Activated CD4-positive, alpha-beta T cell treated with anti-CD3 and anti-CD28 coated beads, Interleukin-2, Interleukin-4, amounts not matched to agents 100 ng/mL and 50 ng/mL, durations not matched to agents 16 hours and 8 hours (primary cell): ENCODE measurements at regions not wholly inside any gene's neighbourhood (a gene's known extent, or its start where the extent isn't known, plus 50 kb on each side); places are given as distances from the start of the nearest gene placed in this dataset.

Experiments used
- DNase-seq: peaks from one replicate; pipeline ENCODE4 v3.0.0-alpha.2; 2020; ENCODE audit warnings: low spot score

- no peak for DNase-seq
Observed at GRCh38 chr1:36743286-36744005, 260.7 kb upstream of the CSF3R start.

GRCh38 chr1:36741066-36741465 is 258.4 kb upstream of the CSF3R start:
- DNase-seq: no peak

DNA sequence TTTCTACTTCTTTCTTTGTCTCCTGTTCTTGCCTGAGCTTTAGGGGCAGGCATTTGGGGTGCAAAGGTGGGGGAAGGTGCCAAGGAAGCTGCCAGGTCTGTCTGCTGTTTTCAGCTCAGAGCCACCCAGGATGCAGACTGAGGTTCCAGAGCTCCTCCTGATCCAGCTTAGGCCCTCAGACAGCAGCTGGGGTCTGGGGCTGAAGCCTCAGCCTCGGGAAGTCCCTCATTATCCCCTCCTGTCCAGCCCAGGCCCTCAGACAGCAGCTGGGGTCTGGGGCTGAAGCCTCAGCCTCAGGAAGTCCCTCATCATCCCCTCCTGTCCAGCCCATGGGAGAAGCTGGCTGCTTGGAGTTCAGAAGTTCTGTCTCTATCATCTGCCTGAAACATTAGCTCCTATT is 257.7 kb upstream of the CSF3R start:
- DNase-seq: no peak

- DNase-seq: no peak
Observed at GRCh38 chr1:36739703-36740289, 257.1 kb upstream of the CSF3R start.

GRCh38 chr1:36738245-36738644 is 255.5 kb upstream of the CSF3R start:
- no peak for DNase-seq

- DNase-seq: no peak
Observed at GRCh38 chr1:36737767-36738166, 255.1 kb upstream of the CSF3R start.

DNA sequence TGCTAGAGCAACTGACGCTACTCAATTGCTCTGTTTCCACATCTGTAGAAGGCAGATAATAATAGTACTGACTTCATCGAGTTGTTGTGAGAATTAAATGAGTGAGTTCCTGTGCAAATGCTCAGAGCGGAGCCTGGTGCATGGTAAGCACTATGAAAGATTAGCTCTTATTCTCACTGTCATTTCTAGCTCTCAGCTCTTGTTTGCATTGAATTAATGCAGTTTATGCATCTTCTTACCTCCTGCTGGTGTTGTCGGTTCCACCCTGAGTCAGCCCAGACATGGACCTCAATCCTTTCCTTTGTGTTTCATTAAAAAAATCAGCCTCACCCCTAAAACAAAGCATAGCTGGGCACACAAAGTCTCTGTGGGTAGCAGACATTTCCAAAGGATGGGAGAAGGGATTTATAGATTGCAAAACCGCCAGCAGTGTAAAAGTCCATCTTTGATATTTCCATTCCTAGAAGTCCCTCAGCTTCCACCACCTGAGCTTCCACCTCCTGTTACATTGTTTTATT is 254.4 kb upstream of the CSF3R start:
- no peak for DNase-seq

GRCh38 chr1:36735939-36736730 is 253.4 kb upstream of the CSF3R start:
- DNase-seq: no peak

DNA sequence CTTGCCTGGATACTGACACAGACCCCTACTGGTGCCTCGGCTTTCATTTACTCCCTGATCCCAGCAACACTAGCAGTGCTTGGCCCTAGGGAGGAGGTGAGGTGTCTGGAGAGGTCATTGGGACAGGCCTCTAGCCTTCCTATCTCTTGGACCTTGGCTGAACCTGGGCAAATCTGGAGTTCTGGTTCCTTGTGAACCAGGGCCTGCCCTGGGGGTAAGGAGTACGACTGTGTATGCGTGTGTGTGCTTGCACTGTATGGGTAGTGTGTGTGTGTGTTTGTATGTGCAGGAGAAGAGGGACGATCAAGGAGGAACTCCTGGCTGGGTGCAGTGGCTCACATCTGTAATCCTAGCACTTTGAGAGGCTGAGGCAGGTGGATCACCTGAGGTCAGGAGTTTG is 252.7 kb upstream of the CSF3R start:
- no peak for DNase-seq

DNA sequence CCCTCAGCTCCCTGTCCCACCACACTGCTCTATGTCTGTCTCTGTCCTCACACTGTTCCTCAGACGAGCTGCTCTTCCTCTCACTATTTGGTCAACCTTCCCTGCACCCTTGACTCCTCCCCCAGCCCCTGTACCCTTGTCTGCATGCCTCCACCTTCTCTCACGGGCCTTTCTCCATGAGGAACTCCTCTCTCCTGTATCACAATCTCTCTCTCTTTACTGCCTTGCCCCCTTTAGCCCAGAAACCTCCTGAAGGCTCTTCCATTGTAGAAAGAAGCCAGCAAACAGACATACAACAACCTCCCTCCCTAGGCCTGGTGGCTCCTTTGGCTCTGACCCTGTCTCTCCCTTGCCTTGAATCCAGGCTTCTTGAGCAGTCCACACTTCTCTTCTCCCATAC is 251.6 kb upstream of the CSF3R start:
- DNase-seq: no peak

DNA sequence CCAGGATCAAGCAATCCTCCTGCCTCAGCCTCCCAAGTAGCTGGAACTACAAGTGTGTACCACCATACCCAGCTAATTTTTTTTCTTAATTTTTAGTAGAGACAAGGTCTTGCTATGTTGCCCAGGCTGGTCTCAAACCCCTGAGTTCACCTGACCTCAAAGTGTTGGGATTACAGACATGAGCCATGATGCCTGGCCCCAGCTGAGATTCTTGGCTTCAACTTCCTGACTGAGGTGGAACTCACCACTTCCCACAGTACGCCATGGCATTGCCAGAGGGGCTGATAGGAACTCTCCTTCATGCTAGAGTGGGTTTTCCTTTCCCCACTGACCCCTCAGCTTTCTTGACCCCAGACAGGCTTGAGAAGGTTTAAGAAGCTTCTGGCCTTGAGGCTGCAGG is 251.0 kb upstream of the CSF3R start:
- no peak for DNase-seq

- DNase-seq: no peak
Observed at GRCh38 chr1:36732015-36732356, 249.3 kb upstream of the CSF3R start.

- peak; percentile 2 for DNase-seq
Observed at GRCh38 chr1:36731226-36732014, 248.7 kb upstream of the CSF3R start.

DNA sequence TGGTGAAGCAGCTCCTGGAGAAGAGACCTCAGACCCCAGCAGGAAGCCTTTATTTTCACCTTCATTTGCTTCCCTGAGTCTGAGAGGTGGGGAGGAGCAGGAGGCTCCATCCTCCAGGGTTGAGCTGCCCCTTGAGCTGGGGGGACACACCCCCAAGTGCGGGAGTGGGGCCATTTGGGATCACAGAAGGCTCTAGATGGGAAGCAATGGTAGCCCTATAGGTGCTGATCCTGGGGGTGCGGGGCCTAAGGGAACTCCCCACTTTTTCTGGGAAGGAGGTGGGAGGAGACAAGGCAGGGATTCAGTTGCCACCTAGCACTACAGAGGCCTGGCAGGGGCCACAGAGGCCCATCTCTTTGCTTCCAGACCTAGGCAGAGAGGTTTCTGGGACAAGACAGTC is 247.9 kb upstream of the CSF3R start:
- no peak for DNase-seq

- DNase-seq: no peak
Observed at GRCh38 chr1:36729716-36730510, 247.2 kb upstream of the CSF3R start.

DNA sequence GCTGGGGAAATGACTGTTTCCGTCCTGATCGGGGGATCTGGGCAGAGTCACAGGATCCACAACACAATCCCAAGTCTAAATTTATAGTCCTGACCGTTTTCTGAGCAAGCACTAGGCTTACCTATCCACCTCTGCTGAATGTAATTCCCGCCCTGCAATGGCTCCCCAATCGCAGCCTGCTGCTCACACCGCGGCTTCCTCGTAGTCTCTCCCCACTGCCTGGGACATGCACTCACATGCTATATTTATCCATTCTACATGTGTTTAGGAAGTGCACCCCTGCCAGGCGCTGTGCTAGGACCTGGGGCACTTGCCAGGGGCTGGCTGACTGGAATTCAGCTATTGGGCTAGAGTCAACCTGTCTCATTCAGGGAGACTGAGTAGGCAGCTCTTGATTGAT is 246.6 kb upstream of the CSF3R start:
- no peak for DNase-seq

GRCh38 chr1:36728846-36729245 is 246.1 kb upstream of the CSF3R start:
- no peak for DNase-seq

DNA sequence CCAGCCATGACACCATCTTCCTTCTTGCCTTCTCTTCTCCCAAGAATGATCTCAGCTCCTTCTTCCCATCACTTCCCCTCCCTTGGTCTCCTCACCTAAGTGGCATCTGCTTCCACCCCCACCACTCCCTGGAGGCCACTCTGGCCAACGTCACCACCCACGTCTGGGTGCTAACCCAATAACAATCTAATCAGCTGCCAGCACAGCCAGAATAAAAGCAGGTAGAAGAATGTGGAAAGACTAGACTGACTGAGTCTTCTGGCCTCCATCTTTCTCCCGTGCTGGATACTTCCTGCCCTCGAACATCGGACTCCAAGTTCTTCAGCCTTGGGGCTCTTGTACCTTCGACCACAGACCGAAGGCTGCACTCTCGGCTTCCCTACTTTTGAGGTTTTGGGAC is 245.3 kb upstream of the CSF3R start:
- no peak for DNase-seq

- DNase-seq: no peak
Observed at GRCh38 chr1:36725151-36725550, 242.4 kb upstream of the CSF3R start.

GRCh38 chr1:36723813-36724212 is 241.1 kb upstream of the CSF3R start:
- DNase-seq: no peak

GRCh38 chr1:36722871-36723270 is 240.2 kb upstream of the CSF3R start:
- DNase-seq: no peak

DNA sequence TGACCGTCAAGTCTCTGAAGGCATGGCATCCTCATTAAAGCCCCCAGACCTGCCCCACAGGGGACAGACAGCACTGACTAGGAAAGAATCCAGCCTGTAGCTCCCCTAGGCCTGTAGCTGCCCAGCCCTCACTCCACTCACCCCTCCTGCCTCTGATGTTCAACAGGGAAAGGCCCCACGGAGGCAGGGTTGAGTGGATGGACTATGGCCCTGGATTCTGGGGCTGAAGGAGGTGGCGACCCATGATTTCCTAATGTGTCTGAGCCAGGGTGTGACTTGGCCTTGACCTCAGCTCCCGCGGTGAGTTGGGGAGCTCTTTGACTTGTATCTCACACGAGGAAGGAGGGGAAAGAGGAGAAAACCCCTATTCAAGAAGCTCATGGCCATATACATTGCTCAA is 238.5 kb upstream of the CSF3R start:
- no peak for DNase-seq
